GM23338 (cell line): ENCODE measurements at regions not wholly inside any gene's neighbourhood (a gene's known extent, or its start where the extent isn't known, plus 50 kb on each side); places are given as distances from the start of the nearest gene placed in this dataset.

Experiments used
- ATAC-seq: fragments of 200-7000 bp; cut with Tn5 transposase; 3 replicates; pipeline ENCODE4 v1.9.1; 2020
- DNase-seq: peaks from one replicate; pipeline ENCODE4 v3.0.0-alpha.2; 2015; ENCODE audit warnings: low spot score
- H2AFZ ChIP-seq: fragments of 200-600 bp; sonication (generic); 2 replicates; pipeline ENCODE4 v1.8.0; 2016; ENCODE audit warnings: antibody characterized with exemption, mild to moderate bottlenecking, moderate library complexity
- H3F3A ChIP-seq: fragments of 200-600 bp; sonication (generic); replicated peaks from 2 replicates; pipeline ENCODE4 v1.8.0; 2017; ENCODE audit warnings: antibody characterized with exemption, mixed run types, low read depth
- H3K27ac ChIP-seq: fragments of 200-600 bp; sonication (generic); 2 replicates; pipeline ENCODE4 v1.6.1; 2016; ENCODE audit warnings: low read depth
- H3K27me3 ChIP-seq: fragments of 200-600 bp; sonication (generic); 2 replicates; pipeline ENCODE4 v1.8.0; 2016; ENCODE audit warnings: mild to moderate bottlenecking, mixed run types, moderate library complexity; ENCODE audit not compliant: insufficient read depth
- H3K36me3 ChIP-seq: fragments of 200-600 bp; sonication (generic); 2 replicates; pipeline ENCODE4 v1.8.0; 2016; ENCODE audit warnings: mild to moderate bottlenecking; ENCODE audit not compliant: insufficient read depth
- H3K4me1 ChIP-seq: fragments of 200-600 bp; sonication (generic); 2 replicates; pipeline ENCODE4 v1.8.0; 2016; ENCODE audit warnings: mild to moderate bottlenecking, moderate library complexity; ENCODE audit not compliant: insufficient read depth
- H3K4me2 ChIP-seq: fragments of 200-600 bp; sonication (generic); 2 replicates; pipeline ENCODE4 v1.7.1; 2017; ENCODE audit warnings: mixed run types
- H3K4me3 ChIP-seq: fragments of 200-600 bp; sonication (generic); 2 replicates; pipeline ENCODE4 v1.6.1; 2016; ENCODE audit warnings: mixed run types
- H3K79me2 ChIP-seq: fragments of 200-600 bp; sonication (generic); replicated peaks from 2 replicates; pipeline ENCODE4 v1.8.0; 2017; ENCODE audit warnings: mild to moderate bottlenecking; ENCODE audit not compliant: insufficient read depth
- H3K9me2 ChIP-seq: fragments of 200-600 bp; sonication (generic); 2 replicates; pipeline ENCODE4 v1.8.0; 2017; ENCODE audit not compliant: insufficient read depth
- H4K20me1 ChIP-seq: fragments of 200-600 bp; sonication (generic); replicated peaks from 2 replicates; pipeline ENCODE4 v1.8.0; 2017; ENCODE audit warnings: mild to moderate bottlenecking; ENCODE audit not compliant: insufficient read depth
- H3K27ac Mint-ChIP-seq: 2 replicates; pipeline ENCODE4 v1.8.0; 2020; ENCODE audit warnings: inconsistent platforms, mild to moderate bottlenecking, moderate library complexity, mixed read lengths
- H3K27me3 Mint-ChIP-seq: 3 replicates; pipeline ENCODE4 v1.8.0; 2022; ENCODE audit warnings: low read depth, mild to moderate bottlenecking, moderate library complexity, mixed read lengths, inconsistent platforms; ENCODE audit not compliant: insufficient read depth, poor library complexity
- H3K36me3 Mint-ChIP-seq: 3 replicates; pipeline ENCODE4 v1.8.0; 2021; ENCODE audit warnings: low read depth, mild to moderate bottlenecking, inconsistent platforms, moderate library complexity, mixed read lengths
- H3K4me1 Mint-ChIP-seq: 3 replicates; pipeline ENCODE4 v1.8.0; 2020; ENCODE audit warnings: mild to moderate bottlenecking, inconsistent platforms, mixed read lengths
- H3K4me3 Mint-ChIP-seq: 3 replicates; pipeline ENCODE4 v1.8.0; 2021; ENCODE audit warnings: moderate library complexity, mild to moderate bottlenecking, inconsistent platforms, mixed read lengths
- H3K9me3 Mint-ChIP-seq: 3 replicates; pipeline ENCODE4 v1.8.0; 2020; ENCODE audit warnings: moderate library complexity, mild to moderate bottlenecking, inconsistent platforms, mixed read lengths
- CREB1 ChIP-seq: fragments of 250-450 bp; sonication (Bioruptor Pico); IDR thresholded peaks from 2 replicates; pipeline ENCODE4 v1.5.0; 2020; ENCODE audit warnings: low read depth, mild to moderate bottlenecking, moderate library complexity
- EZH2 ChIP-seq: fragments of 200-600 bp; sonication (generic); IDR thresholded peaks from one replicate; pipeline ENCODE4 v1.8.0; 2017; ENCODE audit warnings: antibody characterized with exemption, mild to moderate bottlenecking, low read depth; ENCODE audit not compliant: unreplicated experiment
- EZH2phosphoT487 ChIP-seq: fragments of 200-600 bp; sonication (generic); IDR thresholded peaks from one replicate; pipeline ENCODE4 v1.8.1; 2018; ENCODE audit warnings: antibody characterized with exemption; ENCODE audit not compliant: unreplicated experiment
- JUNB ChIP-seq: IDR thresholded peaks from one replicate; pipeline ENCODE4 v1.6.1; 2016; ENCODE audit warnings: antibody characterized with exemption; ENCODE audit not compliant: unreplicated experiment
- NANOG ChIP-seq: IDR thresholded peaks from 2 replicates; pipeline ENCODE4 v1.6.1; 2016; ENCODE audit warnings: antibody characterized with exemption, borderline replicate concordance
- POLR2AphosphoS5 ChIP-seq: IDR thresholded peaks from 2 replicates; pipeline ENCODE4 v1.6.1; 2016; ENCODE audit warnings: antibody characterized with exemption, low read depth
- STAT1 ChIP-seq: IDR thresholded peaks from one replicate; pipeline ENCODE4 v1.6.1; 2016; ENCODE audit warnings: antibody characterized with exemption; ENCODE audit not compliant: unreplicated experiment
- ZNF114 ChIP-seq: fragments of 250-450 bp; sonication (Bioruptor Pico); IDR thresholded peaks from 2 replicates; pipeline ENCODE4 v1.5.0; 2020; ENCODE audit warnings: mild to moderate bottlenecking, moderate library complexity
- ZNF331 ChIP-seq: fragments of 250-450 bp; sonication (Bioruptor Pico); IDR thresholded peaks from 2 replicates; pipeline ENCODE4 v1.5.0; 2020; ENCODE audit warnings: low read depth, mild to moderate bottlenecking, moderate library complexity
- TF ChIP-seq, protein P1 (sequence below): IDR thresholded peaks from 2 replicates; pipeline ENCODE4 v1.6.1; 2016; ENCODE audit warnings: antibody characterized with exemption
- TF ChIP-seq, protein P2 (sequence below): IDR thresholded peaks from one replicate; pipeline ENCODE4 v1.6.1; 2018; ENCODE audit warnings: antibody characterized with exemption; ENCODE audit not compliant: unreplicated experiment
- TF ChIP-seq, protein P3 (sequence below), 2 experiments: fragments of 200-600 bp in 1 of 2; sonication (generic) in 1 of 2; conservative IDR thresholded peaks; 2 replicates each; pipeline versions ENCODE4 v1.5.1 to v1.6.1; 2016 to 2017; ENCODE audit warnings: antibody characterized with exemption in 2 of 2, low read depth in 2 of 2, mild to moderate bottlenecking in 2 of 2, moderate library complexity in 1 of 2

DNA sequence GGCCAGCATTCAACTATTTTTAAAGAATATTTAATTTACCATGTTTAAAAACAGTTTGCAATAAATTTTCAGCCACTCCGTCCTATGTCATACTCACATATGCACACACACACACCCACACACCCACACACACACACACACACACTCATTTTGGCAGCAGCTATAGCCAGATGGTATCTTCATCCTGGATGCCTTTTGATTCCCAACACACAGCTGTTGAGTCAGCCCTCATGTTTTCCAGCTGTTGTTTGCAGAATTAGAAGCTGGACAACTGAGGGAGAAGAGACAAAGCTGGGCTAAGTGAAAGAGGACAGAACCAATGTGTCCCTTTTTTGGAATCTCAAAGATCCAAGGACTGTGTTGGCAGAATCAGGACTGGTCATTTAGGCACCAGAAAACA, 80.0 kb upstream of the EGLN3 start (continued):
- TF ChIP-seq, protein P1, sequence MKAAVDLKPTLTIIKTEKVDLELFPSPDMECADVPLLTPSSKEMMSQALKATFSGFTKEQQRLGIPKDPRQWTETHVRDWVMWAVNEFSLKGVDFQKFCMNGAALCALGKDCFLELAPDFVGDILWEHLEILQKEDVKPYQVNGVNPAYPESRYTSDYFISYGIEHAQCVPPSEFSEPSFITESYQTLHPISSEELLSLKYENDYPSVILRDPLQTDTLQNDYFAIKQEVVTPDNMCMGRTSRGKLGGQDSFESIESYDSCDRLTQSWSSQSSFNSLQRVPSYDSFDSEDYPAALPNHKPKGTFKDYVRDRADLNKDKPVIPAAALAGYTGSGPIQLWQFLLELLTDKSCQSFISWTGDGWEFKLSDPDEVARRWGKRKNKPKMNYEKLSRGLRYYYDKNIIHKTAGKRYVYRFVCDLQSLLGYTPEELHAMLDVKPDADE: no peak

DNA sequence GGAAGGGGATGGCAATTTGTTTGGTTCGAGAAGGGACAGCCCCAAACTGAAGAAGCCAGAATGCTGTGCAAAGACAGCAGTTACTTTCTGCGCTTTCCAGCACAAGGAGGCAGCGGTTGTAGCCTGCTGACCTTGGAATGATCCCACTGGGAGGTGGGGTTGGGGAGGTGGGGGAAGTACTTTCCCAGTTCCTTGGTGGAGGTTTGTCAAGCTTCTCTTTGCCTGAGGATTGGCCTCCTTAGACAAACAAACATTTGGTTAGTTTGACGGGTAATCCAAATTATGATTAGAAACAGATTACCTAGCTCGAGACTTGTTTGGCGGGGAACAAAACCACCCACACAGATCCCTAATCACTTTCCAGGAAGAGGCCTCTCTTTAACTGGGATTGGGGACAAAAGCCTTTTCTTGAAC, 79.1 kb upstream of the EGLN3 start:
- peaks cover 5% of the 10 kb centered on the region for H3K27me3 Mint-ChIP-seq
- Histone ChIP-seq H2AFZ (peak overlapping the region; percentile 95), H3F3A (no peaks in the 10 kb centered on the region), H3K36me3 (no peaks in the 10 kb centered on the region), H3K4me1 (no peaks in the 10 kb centered on the region), H3K9me2 (peaks cover 4% of the 10 kb centered on the region; the same call in 1 of the 2 replicates), H3K4me3 (no peak overlapping the region), H3K79me2 (no peaks in the 10 kb centered on the region), H3K27ac (no peak overlapping the region), H3K4me2 (0 out of 2 replicates have a peak overlapping the region, but pooled peaks have one; percentile 17), H4K20me1 (no peaks in the 10 kb centered on the region; the same call in 1 of the 2 replicates), H3K27me3 (no peaks in the 10 kb centered on the region)
- H3K36me3 Mint-ChIP-seq: no peaks in the 10 kb centered on the region
- H3K4me3 Mint-ChIP-seq: no peak overlapping the region
- ATAC-seq: peak; percentile 74
- no peaks in the 10 kb centered on the region; the same call in 2 of the 3 replicates for H3K9me3 Mint-ChIP-seq
- H3K27ac Mint-ChIP-seq: no peak overlapping the region
- DNase-seq: peak; percentile 20
- H3K4me1 Mint-ChIP-seq: peaks cover 3% of the 10 kb centered on the region
- TF ChIP-seq, protein P2, sequence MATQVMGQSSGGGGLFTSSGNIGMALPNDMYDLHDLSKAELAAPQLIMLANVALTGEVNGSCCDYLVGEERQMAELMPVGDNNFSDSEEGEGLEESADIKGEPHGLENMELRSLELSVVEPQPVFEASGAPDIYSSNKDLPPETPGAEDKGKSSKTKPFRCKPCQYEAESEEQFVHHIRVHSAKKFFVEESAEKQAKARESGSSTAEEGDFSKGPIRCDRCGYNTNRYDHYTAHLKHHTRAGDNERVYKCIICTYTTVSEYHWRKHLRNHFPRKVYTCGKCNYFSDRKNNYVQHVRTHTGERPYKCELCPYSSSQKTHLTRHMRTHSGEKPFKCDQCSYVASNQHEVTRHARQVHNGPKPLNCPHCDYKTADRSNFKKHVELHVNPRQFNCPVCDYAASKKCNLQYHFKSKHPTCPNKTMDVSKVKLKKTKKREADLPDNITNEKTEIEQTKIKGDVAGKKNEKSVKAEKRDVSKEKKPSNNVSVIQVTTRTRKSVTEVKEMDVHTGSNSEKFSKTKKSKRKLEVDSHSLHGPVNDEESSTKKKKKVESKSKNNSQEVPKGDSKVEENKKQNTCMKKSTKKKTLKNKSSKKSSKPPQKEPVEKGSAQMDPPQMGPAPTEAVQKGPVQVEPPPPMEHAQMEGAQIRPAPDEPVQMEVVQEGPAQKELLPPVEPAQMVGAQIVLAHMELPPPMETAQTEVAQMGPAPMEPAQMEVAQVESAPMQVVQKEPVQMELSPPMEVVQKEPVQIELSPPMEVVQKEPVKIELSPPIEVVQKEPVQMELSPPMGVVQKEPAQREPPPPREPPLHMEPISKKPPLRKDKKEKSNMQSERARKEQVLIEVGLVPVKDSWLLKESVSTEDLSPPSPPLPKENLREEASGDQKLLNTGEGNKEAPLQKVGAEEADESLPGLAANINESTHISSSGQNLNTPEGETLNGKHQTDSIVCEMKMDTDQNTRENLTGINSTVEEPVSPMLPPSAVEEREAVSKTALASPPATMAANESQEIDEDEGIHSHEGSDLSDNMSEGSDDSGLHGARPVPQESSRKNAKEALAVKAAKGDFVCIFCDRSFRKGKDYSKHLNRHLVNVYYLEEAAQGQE: no peak
- TF ChIP-seq, protein P3, sequence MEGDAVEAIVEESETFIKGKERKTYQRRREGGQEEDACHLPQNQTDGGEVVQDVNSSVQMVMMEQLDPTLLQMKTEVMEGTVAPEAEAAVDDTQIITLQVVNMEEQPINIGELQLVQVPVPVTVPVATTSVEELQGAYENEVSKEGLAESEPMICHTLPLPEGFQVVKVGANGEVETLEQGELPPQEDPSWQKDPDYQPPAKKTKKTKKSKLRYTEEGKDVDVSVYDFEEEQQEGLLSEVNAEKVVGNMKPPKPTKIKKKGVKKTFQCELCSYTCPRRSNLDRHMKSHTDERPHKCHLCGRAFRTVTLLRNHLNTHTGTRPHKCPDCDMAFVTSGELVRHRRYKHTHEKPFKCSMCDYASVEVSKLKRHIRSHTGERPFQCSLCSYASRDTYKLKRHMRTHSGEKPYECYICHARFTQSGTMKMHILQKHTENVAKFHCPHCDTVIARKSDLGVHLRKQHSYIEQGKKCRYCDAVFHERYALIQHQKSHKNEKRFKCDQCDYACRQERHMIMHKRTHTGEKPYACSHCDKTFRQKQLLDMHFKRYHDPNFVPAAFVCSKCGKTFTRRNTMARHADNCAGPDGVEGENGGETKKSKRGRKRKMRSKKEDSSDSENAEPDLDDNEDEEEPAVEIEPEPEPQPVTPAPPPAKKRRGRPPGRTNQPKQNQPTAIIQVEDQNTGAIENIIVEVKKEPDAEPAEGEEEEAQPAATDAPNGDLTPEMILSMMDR (conservative IDR thresholded peaks at IDR 0.05; ENCODE audit: low read depth in 2 of 2): no peak
- TF ChIP-seq EZH2 (no peak), JUNB (no peak), STAT1 (no peak), POLR2AphosphoS5 (no peak), CREB1 (CRISPR knock-in tag) (no peak), ZNF114 (CRISPR knock-in tag) (no peak), NANOG (no peak), EZH2phosphoT487 (no peak), ZNF331 (CRISPR knock-in tag) (no peak)
- TF ChIP-seq, protein P1: no peak
